ENCODE measurements at regions not wholly inside any gene's neighbourhood (a gene's known extent, or its start where the extent isn't known, plus 50 kb on each side); places are given as distances from the start of the nearest gene placed in this dataset.
"Not testable (repeated sequence)": the region's sequence is repeated elsewhere in the genome, so short reads cannot be mapped to it uniquely, and the experiment has no call there.

DNA sequence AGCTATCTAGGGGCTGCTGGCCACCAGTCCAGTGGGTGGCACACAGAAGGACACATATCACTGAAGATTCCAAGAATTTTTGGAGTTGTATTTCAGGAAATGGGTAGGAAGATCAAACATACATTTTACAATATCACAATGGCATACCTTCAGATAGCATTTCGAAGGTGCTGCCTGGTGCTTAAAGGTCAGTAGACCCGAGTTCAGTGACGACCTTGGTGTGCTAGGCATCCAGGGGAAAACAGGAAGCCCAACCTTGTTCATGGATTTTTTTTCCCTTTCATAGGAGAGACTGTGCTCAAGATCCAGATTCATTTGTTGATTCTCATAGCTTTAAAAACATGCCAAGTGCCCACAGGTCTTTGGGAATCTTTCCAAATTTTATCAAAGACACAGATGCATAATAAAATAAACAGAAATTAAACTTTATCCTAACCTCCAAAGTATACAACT, 51.0 kb upstream of the RCBTB2 start:
- no peak for DNase-seq
- Mint-ChIP-seq H3K27ac (no peak overlapping the region), H3K4me1 (peaks cover 10% of the 10 kb centered on the region), H3K9me3 (peaks cover 5% of the 10 kb centered on the region), H3K4me3 (no peak overlapping the region), H3K36me3 (no peaks in the 10 kb centered on the region), H3K27me3 (peaks cover 49% of the 10 kb centered on the region)

DNA sequence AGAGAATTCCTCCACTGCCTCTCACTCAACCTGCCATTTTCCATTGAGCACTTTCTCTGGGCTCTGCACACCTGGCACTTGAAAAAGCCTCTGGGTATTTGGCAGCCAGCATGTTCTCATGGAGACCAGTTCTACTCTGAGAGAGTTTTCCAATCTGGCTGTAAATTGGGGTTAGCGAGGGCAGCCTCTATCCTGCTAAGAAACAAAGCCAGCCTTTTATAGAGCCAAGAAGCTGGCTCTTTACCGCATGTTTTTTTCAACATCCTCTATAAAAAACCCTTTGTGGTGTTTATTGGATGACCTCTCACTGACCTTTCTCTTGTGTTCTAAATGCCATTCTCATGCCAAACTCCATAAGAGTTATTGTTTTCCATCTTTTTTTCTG, 52.6 kb upstream of the RCBTB2 start:
- Mint-ChIP-seq H3K27me3 (peaks cover 46% of the 10 kb centered on the region), H3K4me1 (peaks cover 10% of the 10 kb centered on the region), H3K4me3 (no peak overlapping the region), H3K36me3 (no peaks in the 10 kb centered on the region), H3K27ac (no peak overlapping the region), H3K9me3 (peaks cover 5% of the 10 kb centered on the region)
- no peak for DNase-seq

DNA sequence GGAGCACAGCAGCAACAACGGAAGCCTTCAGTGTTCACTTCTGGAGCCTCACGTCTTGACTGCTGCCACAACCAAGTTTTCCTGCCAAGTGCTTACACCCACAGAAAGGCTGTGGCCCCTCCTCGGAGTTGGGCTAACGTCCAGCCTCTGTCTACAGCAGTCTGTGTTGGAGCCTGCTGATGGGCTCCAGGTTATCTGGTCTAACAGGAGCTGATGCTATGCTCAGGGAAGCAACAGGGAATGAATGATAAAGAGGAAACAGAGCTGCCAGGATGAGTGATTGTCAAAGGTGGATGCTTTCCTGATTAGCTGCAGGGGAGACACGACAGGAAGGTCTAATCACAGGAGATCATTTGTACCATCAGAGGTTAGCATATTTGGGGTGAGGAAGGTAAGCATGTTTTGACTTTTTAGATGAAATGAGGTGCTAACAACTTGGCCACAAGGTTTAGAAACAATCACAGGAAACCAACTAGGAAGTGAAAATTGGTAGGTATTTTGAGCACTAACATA, 53.8 kb upstream of the RCBTB2 start:
- Mint-ChIP-seq H3K4me1 (peaks cover 10% of the 10 kb centered on the region), H3K9me3 (peaks cover 5% of the 10 kb centered on the region), H3K36me3 (no peaks in the 10 kb centered on the region), H3K27ac (no peak overlapping the region), H3K4me3 (no peak overlapping the region), H3K27me3 (peaks cover 36% of the 10 kb centered on the region)
- no peak for DNase-seq

DNA sequence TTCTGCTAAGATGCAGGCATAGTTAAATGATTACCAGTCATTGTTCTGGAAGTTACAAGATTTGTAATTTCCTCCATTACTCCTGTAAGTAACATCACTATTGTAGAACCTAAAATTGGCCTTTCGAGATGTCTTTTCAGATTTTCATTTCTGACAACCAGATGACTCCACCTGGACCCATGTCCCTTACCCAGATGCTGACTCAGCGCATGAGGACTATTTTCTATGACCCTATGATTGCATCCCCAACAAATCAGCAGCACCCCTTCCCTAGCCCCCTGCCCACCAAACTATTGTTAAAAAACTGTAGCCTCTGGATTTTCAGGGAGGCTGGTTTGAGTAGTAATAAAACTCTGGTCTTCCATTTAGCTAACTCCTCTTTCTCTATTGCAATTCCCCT, 55.2 kb upstream of the RCBTB2 start:
- Mint-ChIP-seq H3K4me1 (peaks cover 10% of the 10 kb centered on the region), H3K4me3 (no peak overlapping the region), H3K36me3 (no peaks in the 10 kb centered on the region), H3K27ac (no peak overlapping the region), H3K27me3 (peaks cover 21% of the 10 kb centered on the region), H3K9me3 (peaks cover 5% of the 10 kb centered on the region)
- DNase-seq, result no peak

DNA sequence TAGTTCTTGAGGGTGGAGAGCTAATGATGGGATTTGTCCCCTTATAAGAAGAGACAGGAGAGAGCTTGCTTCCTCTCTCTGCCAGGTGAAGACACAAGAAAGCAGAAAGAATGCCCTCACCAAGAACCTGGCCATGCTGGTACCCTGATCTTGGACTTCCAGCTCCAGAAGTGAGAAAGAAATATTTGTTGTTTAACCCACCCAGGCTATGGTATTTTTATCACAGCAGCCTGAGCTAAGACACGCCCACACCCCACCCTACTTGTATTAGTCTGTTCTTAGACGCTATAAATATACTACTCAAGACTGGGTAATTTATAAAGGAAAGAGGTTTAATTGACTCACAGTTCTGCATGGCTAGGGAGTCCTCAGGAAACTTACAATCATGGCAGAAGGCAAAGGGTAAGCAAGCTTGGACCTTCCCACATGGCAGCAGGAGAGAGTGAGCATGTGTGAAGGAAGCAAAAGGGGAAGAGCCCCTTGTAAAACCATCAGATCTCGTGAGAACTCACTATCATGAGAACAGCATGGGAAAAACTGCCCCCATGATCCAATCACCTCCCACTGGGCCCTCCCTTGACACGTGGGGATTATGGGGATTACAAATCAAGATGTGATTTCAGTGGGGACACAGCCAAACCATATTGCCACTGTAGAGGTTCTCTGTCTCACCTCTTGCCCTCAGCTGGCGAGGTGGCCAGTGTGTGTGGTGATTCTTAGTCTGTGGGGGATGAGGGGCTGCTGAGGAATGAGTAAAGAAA, 57.4 kb upstream of the RCBTB2 start:
- Mint-ChIP-seq H3K36me3 (no peaks in the 10 kb centered on the region), H3K27ac (no peak overlapping the region), H3K27me3 (peaks cover 3% of the 10 kb centered on the region), H3K9me3 (peaks cover 5% of the 10 kb centered on the region), H3K4me1 (peaks cover 12% of the 10 kb centered on the region), H3K4me3 (no peak overlapping the region)
- DNase-seq, result no peak

DNA sequence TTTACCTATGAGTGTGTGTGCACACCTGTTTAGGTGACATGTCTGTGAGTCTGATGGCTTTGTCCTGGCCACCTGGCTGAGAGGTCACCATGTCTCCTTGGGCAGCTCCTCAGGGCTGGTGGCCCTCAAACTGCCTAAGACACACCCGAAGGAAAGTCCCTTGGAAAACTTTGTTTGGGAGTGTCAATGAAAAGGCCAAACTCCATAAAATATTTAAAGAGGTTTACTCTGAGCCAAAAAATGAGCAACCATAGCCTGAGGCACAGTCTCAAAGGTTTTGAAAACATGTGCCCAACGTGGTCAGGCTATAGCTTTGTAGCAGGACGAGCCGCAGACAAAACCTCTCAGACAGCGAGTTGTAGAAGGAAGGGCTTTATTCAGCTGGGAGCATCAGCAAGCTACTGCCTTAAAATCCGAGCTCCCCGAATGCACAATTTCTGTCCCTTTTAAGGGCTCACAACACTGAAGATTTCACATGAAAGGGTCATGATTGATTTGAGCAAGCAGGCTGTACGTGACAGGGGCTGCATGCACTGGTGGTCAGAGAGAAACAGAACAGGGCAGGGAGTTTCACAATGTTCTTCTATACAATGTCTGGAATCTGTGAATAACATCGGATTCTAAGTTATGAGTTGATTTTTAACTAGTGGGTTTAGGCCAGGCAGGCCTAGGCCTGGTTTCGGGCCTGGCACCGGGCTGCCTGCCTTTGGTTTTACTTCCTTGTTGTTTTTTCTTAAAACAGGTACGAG, 58.4 kb upstream of the RCBTB2 start:
- H3K4me1 Mint-ChIP-seq, DNase-seq, H3K9me3 Mint-ChIP-seq, H3K36me3 Mint-ChIP-seq, H3K27me3 Mint-ChIP-seq, H3K27ac Mint-ChIP-seq, H3K4me3 Mint-ChIP-seq: not testable (repeated sequence)

DNA sequence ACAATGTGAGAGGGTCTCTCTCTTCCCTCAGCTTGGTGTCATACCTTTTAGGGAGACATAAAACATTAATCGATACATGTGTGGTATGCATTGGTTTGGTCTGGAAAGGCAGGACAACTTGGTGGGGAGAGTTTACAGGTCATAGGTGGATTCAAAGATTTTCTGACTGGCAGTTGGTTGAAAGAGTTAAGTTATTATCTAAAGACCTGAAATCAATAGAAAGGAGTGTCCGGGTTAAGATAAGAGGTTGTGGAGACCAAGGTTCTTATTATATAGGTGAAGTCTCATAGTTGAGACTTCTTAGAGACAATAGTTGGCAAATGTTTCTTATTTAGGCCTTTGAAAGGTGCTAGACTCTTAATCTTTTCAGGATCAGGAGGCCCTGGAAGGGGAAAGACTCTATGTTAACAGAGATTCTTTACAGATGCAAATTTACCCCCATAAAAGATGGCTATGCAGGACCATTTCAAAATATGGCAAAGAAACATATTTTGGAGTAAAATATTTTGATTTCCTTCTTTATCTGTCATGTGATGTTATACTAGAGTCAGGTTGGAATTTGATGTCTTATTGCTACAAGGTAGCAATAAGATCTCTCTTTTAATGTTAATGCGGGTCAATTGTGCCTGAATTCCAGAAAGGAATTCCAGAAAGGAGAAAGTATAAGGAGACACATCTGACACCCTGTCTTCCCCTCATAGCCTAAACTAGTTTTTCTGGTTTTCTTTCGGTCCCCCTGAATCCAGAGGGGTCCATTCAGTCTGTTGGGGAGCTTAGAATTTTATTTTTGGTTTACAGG, 59.2 kb upstream of the RCBTB2 start:
- H3K4me1 Mint-ChIP-seq, result peaks cover 3% of the 10 kb centered on the region
- no peaks in the 10 kb centered on the region for H3K27me3 Mint-ChIP-seq
- peaks cover 5% of the 10 kb centered on the region for H3K9me3 Mint-ChIP-seq
- H3K27ac Mint-ChIP-seq, result no peak overlapping the region
- no peak for DNase-seq
- H3K36me3 Mint-ChIP-seq, result no peaks in the 10 kb centered on the region
- H3K4me3 Mint-ChIP-seq, result no peak overlapping the region

DNA sequence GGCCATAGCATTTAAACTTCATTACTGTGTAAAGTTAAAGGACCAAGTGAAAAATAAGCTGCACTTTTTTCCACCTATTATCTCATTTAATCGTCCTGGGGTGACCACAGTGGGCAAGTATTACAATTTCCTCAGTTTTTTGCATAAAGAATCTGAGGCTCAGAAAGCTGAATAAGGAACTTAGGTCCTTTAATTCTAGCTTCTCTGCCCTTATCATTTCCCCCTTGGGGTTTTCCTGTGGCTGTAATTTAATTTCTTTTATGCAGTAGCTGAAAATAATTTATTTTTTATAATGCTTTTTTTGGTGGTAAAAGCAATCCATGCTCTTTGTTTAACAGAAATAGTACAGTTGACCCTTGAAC, 59.8 kb upstream of the RCBTB2 start:
- no peak for DNase-seq
- no peak overlapping the region for H3K4me3 Mint-ChIP-seq
- H3K4me1 Mint-ChIP-seq, result peaks cover 3% of the 10 kb centered on the region
- no peak overlapping the region for H3K27ac Mint-ChIP-seq
- peaks cover 5% of the 10 kb centered on the region for H3K9me3 Mint-ChIP-seq
- no peaks in the 10 kb centered on the region for H3K27me3 Mint-ChIP-seq
- no peaks in the 10 kb centered on the region for H3K36me3 Mint-ChIP-seq

DNA sequence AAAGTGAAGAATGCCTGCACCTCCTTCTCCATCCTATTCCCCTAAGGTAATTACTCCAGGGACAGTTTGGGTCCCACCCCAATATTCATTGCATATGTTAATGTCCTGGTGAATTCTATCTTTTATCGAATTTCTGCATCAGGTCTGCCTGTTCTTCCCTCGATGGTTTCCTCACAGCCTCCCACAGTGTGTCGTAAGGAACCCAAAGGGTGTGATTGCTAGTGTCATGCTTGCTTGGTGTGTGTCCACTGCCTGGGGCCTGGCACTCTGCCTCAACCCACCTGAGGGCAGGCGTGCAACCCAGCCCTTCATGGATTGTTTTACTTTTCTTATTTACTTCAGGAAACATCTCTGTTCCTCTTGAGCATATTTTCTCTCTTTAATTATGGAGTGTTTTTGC, 60.2 kb upstream of the CYSLTR2 start:
- H3K9me3 Mint-ChIP-seq, result peaks cover under 1% of the 10 kb centered on the region
- H3K36me3 Mint-ChIP-seq, result no peaks in the 10 kb centered on the region
- H3K27me3 Mint-ChIP-seq, result no peaks in the 10 kb centered on the region
- H3K27ac Mint-ChIP-seq, result no peak overlapping the region
- no peak for DNase-seq
- peaks cover 3% of the 10 kb centered on the region for H3K4me1 Mint-ChIP-seq
- H3K4me3 Mint-ChIP-seq, result no peak overlapping the region

DNA sequence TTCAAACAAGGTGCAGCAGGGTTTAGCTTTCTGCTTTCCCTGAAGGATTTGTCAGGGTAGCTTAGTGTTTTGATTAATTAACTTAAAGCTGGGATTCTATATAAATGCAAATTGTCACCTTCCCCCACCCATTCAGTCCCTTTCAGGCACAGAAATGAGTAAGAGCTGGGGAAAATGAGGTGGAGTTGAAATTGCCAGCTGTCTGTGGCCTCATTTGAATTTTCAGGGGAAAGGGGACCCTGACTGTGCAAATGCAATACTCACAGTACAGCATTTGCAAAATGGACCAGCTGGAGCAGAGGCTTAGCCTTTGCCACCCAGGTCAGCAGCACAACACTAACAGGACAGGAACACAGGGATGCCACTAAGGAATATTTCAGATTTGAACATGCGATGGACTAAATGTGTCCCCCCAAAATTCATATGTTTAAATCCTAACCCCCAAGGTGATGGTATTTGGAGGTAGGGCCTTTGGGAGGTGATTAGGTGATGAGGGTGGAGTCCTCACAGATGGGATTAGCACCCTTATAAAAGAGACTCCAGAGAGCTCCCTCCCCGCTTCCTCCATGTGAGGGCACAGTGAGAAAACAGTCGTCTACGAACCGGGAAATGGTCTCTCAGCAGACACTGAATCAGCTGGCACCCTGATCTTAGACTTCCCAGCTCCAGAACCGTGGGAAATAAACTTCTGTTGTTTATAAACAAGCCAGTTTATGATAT, 59.5 kb upstream of the CYSLTR2 start:
- Mint-ChIP-seq H3K4me1 (peaks cover 3% of the 10 kb centered on the region), H3K4me3 (no peak overlapping the region), H3K9me3 (no peaks in the 10 kb centered on the region), H3K27me3 (no peaks in the 10 kb centered on the region), H3K36me3 (no peaks in the 10 kb centered on the region), H3K27ac (no peak overlapping the region)
- no peak for DNase-seq

DNA sequence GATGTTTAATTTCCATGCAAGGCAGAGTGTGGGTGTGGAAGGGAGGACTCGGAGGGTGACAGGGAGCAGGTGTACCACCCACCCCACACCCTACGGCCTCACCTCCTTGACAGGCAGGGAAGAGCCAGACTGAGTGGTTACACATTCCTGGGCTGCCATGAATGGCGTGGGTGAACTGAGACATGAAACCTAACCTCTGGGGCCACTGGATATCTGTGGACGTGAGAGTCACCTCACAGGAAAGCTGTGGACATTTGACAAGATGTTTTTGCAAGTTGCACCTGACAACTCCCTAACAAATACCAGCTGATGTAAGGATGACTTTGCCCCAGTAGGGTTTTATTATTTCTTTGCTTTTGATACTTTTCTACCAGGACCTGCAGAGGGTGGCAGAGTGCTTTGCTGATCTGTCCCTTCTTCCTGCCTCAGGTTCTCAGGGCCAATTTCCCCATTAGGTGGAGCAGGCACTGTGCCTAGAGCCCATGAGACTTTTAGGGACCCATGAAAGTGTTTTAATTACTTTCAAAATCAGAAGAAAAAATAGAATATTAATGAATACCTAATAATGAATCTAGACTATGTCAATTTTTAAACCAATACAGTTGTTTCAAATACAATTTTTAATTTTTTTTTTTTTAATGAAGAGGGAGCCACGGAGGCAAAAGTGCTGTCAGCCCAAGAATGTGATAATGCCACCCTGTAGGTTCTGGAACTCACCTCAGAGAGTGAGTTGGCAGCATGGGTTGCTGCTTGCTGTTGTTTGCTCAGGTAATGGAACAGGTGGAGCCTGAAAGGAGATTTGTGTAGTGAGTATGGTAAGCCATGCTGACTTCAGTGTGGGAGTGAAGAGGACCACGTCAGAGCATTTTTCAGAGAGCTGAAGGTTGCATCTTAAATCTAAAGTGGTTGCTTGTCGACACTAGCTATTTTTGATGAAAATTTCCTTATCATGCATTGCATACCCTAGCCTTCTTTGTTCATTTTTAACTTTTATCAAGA, 58.0 kb upstream of the CYSLTR2 start:
- peak; percentile 38 for DNase-seq
- Mint-ChIP-seq H3K27ac (no peak overlapping the region), H3K4me3 (no peak overlapping the region), H3K9me3 (no peaks in the 10 kb centered on the region), H3K4me1 (peaks cover 7% of the 10 kb centered on the region), H3K36me3 (no peaks in the 10 kb centered on the region), H3K27me3 (no peaks in the 10 kb centered on the region)

DNA sequence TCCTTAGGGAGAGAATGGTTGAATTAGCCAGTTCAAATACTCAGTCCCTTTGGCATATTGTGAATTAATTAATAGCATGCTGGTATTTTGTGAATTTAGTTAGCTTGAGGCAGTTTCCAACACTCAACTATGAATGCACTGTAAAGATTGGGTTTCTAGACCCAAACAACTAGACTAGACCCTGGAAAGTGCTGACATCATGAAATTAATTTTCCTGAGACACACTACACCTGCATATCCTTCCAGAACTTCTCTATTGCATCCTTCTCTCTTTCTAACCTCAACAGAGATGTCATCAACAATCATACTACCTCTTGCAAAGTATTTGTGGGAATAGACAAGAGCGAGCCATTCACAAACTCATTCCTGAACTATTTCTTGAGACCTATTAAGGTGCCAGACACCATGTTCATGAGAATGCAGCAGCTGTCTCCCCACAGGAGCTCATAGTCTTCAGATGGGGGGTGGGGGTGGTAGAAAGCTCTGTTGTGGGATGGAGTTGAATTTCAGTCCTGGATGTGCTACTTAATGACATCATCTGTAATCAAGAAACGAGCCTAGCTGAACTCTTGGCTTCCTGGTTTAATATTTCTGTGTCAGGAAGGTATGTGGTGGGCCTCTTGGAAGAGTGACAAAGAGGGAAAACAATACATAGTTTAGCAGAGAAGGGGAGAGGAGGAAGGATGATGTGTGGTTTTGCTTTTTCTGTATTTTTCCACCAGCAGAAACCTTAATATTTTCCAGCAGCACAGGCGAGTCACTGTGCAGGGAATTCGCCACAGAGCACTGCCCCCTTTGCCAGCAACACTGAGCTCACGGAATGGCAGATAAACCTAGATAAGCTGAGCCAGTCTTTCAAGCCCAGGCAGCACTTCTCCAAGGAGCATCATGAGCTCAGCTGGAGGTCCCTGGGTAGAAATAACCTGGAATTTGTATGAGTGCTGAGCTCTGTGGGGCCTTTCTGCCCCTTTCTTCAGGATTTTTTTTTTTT, 53.1 kb upstream of the CYSLTR2 start:
- no peak overlapping the region for H3K27ac Mint-ChIP-seq
- no peak for DNase-seq
- peaks cover 3% of the 10 kb centered on the region for H3K9me3 Mint-ChIP-seq

More for the DNA sequence above, 53.1 kb upstream of the CYSLTR2 start:
- Mint-ChIP-seq H3K4me1 (peaks cover 9% of the 10 kb centered on the region), H3K4me3 (no peak overlapping the region), H3K27me3 (peaks cover 3% of the 10 kb centered on the region), H3K36me3 (no peaks in the 10 kb centered on the region)

All from activated naive CD8-positive, alpha-beta T cell treated with anti-CD3 and anti-CD28 coated beads for 36 hours (primary cell).